ENCODE measurements at regions not wholly inside any gene's neighbourhood (a gene's known extent, or its start where the extent isn't known, plus 50 kb on each side); places are given as distances from the start of the nearest gene placed in this dataset.

- no peak for TF ChIP-seq CTCF (conservative IDR thresholded peaks at IDR 0.05 in 1 of 2, IDR thresholded peaks at IDR 0.05 in 1 of 2; ENCODE audit: low read depth in 1 of 2, low read length in 2 of 2)
- TF ChIP-seq EZH2 (IDR thresholded peaks at IDR 0.05; ENCODE audit: low read length, missing control alignments) = no peak
Observed at GRCh38 chr5:100043475-100043874, 491.7 kb upstream of the FAM174A start.

Data from fibroblast of lung (primary cell).